Ishikawa (cell line): ENCODE measurements at regions not wholly inside any gene's neighbourhood (a gene's known extent, or its start where the extent isn't known, plus 50 kb on each side); places are given as distances from the start of the nearest gene placed in this dataset.

Source experiments
- CEBPB ChIP-seq: IDR thresholded peaks from 2 replicates; pipeline ENCODE4 v1.6.1; 2012
- CREB1 ChIP-seq: IDR thresholded peaks from 2 replicates; pipeline ENCODE4 v1.6.1; 2012; ENCODE audit warnings: low read depth
- EGR1 ChIP-seq: IDR thresholded peaks from 2 replicates; pipeline ENCODE4 v1.6.1; 2012
- EP300 ChIP-seq: IDR thresholded peaks from 2 replicates; pipeline ENCODE4 v1.6.1; 2012; ENCODE audit warnings: borderline replicate concordance
- FOXM1 ChIP-seq: IDR thresholded peaks from 2 replicates; pipeline ENCODE4 v1.6.1; 2012; ENCODE audit warnings: low read depth, borderline replicate concordance
- MAX ChIP-seq: IDR thresholded peaks from 2 replicates; pipeline ENCODE4 v1.6.1; 2012
- NFIC ChIP-seq: IDR thresholded peaks from 2 replicates; pipeline ENCODE4 v1.6.1; 2012
- RAD21 ChIP-seq: IDR thresholded peaks from 2 replicates; pipeline ENCODE4 v1.6.1; 2012; ENCODE audit warnings: low read depth
- REST ChIP-seq: IDR thresholded peaks from 2 replicates; pipeline ENCODE4 v1.6.1; 2012; ENCODE audit warnings: low read depth, mild to moderate bottlenecking
- TAF1 ChIP-seq: IDR thresholded peaks from 2 replicates; pipeline ENCODE4 v1.6.1; 2012; ENCODE audit warnings: low read depth, mild to moderate bottlenecking
- TCF12 ChIP-seq: IDR thresholded peaks from 2 replicates; pipeline ENCODE4 v1.6.1; 2012; ENCODE audit warnings: low read depth
- TEAD4 ChIP-seq: IDR thresholded peaks from 2 replicates; pipeline ENCODE4 v1.6.1; 2012
- USF1 ChIP-seq: IDR thresholded peaks from 2 replicates; pipeline ENCODE4 v1.6.1; 2012
- YY1 ChIP-seq: IDR thresholded peaks from 2 replicates; pipeline ENCODE4 v1.6.1; 2012; ENCODE audit warnings: low read depth
- ZBTB7A ChIP-seq: IDR thresholded peaks from 2 replicates; pipeline ENCODE4 v1.6.1; 2012; ENCODE audit warnings: low read depth

- TF ChIP-seq TAF1 (no peak), MAX (no peak), RAD21 (no peak), YY1 (no peak), TEAD4 (no peak), USF1 (no peak), TCF12 (no peak), CREB1 (no peak)
These were observed 121.5 kb upstream of the PLPP4 start for GRCh38 chr10:120335553-120335952.

- TF ChIP-seq TAF1 (no peak), FOXM1 (no peak), EP300 (no peak), EGR1 (no peak), TEAD4 (no peak), RAD21 (no peak), REST (no peak), ZBTB7A (no peak)
These were observed 120.6 kb upstream of the PLPP4 start for GRCh38 chr10:120336306-120336910.

- TF ChIP-seq RAD21 (peak; percentile 67), FOXM1 (no peak)
These were observed 120.0 kb upstream of the PLPP4 start for GRCh38 chr10:120336911-120337540.

GRCh38 chr10:120342115-120342714, 114.8 kb upstream of the PLPP4 start:
- TF ChIP-seq USF1 (no peak), REST (no peak), EGR1 (no peak), TEAD4 (no peak), TCF12 (no peak), YY1 (no peak), FOXM1 (no peak), RAD21 (no peak), NFIC (no peak), EP300 (no peak), CEBPB (no peak), CREB1 (no peak), MAX (no peak), ZBTB7A (no peak), TAF1 (no peak)

- TF ChIP-seq CEBPB (no peak), TAF1 (no peak), TCF12 (no peak), MAX (no peak), REST (no peak), NFIC (no peak), EP300 (no peak), CREB1 (no peak), FOXM1 (no peak), TEAD4 (no peak), RAD21 (no peak), YY1 (no peak), EGR1 (no peak), ZBTB7A (no peak), USF1 (no peak)
These were observed 111.8 kb upstream of the PLPP4 start for GRCh38 chr10:120345186-120345585.
